ENCODE measurements at regions not wholly inside any gene's neighbourhood (a gene's known extent, or its start where the extent isn't known, plus 50 kb on each side); places are given as distances from the start of the nearest gene placed in this dataset.

DNA sequence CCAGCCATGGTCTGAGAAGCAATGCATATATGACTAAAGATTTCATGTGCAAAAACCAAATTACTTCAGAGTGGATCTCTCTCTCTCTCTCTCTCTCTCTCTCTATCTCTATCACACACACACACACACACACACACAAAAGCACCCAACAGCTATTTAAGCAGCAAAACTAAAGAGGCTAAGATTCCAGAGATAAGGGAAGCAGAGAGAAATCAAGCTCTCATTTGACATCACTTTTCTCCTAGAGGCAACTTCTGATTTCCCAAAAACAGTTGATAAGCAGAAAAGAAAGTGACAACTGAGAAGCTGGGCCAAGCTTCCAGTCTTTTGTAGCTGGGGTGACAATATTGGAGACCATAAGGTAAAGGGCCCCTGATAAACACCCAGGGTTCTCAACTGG lies 526.0 kb upstream of the NR2F2 start:
- no peak for TF ChIP-seq EZH2 (IDR thresholded peaks at IDR 0.05; ENCODE audit: insufficient read depth, poor library complexity, severe bottlenecking)
- TF ChIP-seq EZH2phosphoT487 (IDR thresholded peaks at IDR 0.05; ENCODE audit: insufficient read depth, low read depth), result no peak

Data from GM23248 (cell line).